ENCODE measurements at regions not wholly inside any gene's neighbourhood (a gene's known extent, or its start where the extent isn't known, plus 50 kb on each side); places are given as distances from the start of the nearest gene placed in this dataset.

DNA sequence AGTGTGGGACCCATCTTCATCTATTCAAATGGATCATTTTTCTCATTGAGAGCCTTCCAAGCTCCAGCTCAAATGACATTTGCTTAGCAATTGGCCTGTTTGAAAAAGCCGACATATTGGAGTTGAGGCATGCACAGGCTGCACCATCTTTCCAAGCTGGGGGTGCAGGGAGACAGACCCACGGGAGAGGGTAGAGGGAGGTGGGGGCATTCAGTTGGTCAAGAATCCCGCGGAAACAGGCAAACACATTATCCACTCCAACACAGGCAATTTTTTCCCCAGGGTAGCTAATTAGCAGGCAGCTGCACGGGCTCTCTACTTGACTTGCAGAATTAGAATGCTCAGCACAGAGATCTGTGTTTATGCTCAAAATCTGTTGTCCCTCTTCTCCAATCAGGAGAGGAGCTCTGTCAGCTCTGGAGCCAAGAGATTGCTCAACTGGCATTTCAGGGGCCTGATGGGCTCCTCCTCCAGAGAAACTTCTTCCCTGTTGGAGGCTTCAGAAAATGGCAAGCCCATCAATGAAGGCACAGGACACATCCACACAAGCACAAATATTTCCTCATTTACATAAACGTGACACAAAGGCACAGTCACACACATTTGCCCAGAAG lies 267.8 kb downstream of the FOXD2 start:
- DNase-seq = no peak
- Histone ChIP-seq H3K27ac (no peak overlapping the region), H3K4me1 (replicated peaks in 1 of 2) (peaks cover 0 to 17% of the 10 kb centered on the region in 2 donors), H3K36me3 (replicated peaks in 1 of 2) (no peaks in the 10 kb centered on the region), H3K27me3 (peaks cover 22% of the 10 kb centered on the region), H3K9me3 (replicated peaks in 1 of 3) (no peaks in the 10 kb centered on the region), H3K4me3 (no peak overlapping the region)
- TF ChIP-seq, protein P1, sequence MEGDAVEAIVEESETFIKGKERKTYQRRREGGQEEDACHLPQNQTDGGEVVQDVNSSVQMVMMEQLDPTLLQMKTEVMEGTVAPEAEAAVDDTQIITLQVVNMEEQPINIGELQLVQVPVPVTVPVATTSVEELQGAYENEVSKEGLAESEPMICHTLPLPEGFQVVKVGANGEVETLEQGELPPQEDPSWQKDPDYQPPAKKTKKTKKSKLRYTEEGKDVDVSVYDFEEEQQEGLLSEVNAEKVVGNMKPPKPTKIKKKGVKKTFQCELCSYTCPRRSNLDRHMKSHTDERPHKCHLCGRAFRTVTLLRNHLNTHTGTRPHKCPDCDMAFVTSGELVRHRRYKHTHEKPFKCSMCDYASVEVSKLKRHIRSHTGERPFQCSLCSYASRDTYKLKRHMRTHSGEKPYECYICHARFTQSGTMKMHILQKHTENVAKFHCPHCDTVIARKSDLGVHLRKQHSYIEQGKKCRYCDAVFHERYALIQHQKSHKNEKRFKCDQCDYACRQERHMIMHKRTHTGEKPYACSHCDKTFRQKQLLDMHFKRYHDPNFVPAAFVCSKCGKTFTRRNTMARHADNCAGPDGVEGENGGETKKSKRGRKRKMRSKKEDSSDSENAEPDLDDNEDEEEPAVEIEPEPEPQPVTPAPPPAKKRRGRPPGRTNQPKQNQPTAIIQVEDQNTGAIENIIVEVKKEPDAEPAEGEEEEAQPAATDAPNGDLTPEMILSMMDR (IDR thresholded peaks at IDR 0.05) = no peak
- no peak for TF ChIP-seq POLR2A (IDR thresholded peaks at IDR 0.05)
- intact Hi-C loops (cut with DNase I) = no loop called here
- WGBS, 4 donors = 63 to 71% (median 71%) methylated on average over 6 of the region's 6 CpGs

- no peaks in the 10 kb centered on the region for H3K9me3 ChIP-seq (replicated peaks in 1 of 3)
- no peak overlapping the region for H3K27ac ChIP-seq
- DNase-seq = no peak
- no peaks in the 10 kb centered on the region for H3K36me3 ChIP-seq (replicated peaks in 1 of 2)
- intact Hi-C loops (cut with DNase I) = no loop called here
- peaks cover 0 to 20% of the 10 kb centered on the region in 2 donors for H3K4me1 ChIP-seq (replicated peaks in 1 of 2)
- no peak overlapping the region for H3K4me3 ChIP-seq
- peaks cover 40% of the 10 kb centered on the region for H3K27me3 ChIP-seq
- TF ChIP-seq, protein P1 (IDR thresholded peaks at IDR 0.05) = no peak
- TF ChIP-seq POLR2A (IDR thresholded peaks at IDR 0.05) = no peak
- 33 to 56% (median 45%) methylated on average over 6 of the region's 6 CpGs for WGBS, 4 donors
These were observed 269.7 kb downstream of the FOXD2 start for GRCh38 chr1:47707503-47707902.

- intact Hi-C loops (cut with DNase I) = no loop called here
- Histone ChIP-seq H3K4me3 (no peak overlapping the region), H3K9me3 (replicated peaks in 1 of 3) (no peaks in the 10 kb centered on the region), H3K27me3 (peaks cover 45% of the 10 kb centered on the region), H3K4me1 (replicated peaks in 1 of 2) (peaks cover 0 to 20% of the 10 kb centered on the region in 2 donors), H3K36me3 (replicated peaks in 1 of 2) (no peaks in the 10 kb centered on the region), H3K27ac (no peak overlapping the region)
- TF ChIP-seq POLR2A (IDR thresholded peaks at IDR 0.05) = no peak
- TF ChIP-seq, protein P1 (IDR thresholded peaks at IDR 0.05) = no peak
- no peak for DNase-seq
- 21 to 27% (median 24%) methylated on average over 18 to 21 of the region's 21 CpGs for WGBS, 4 donors
These were observed 270.2 kb downstream of the FOXD2 start for GRCh38 chr1:47708019-47708535.

GRCh38 chr1:47708658-47709018 lies 270.8 kb downstream of the FOXD2 start:
- peaks cover 0 to 20% of the 10 kb centered on the region in 2 donors for H3K4me1 ChIP-seq (replicated peaks in 1 of 2)
- intact Hi-C loops (cut with DNase I) = no loop called here
- peaks cover 45% of the 10 kb centered on the region for H3K27me3 ChIP-seq

More at GRCh38 chr1:47708658-47709018, 270.8 kb downstream of the FOXD2 start:
- Histone ChIP-seq H3K36me3 (replicated peaks in 1 of 2) (no peaks in the 10 kb centered on the region), H3K9me3 (replicated peaks in 1 of 3) (no peaks in the 10 kb centered on the region), H3K27ac (peak overlapping the region in 1 of 5 donors; percentile 55), H3K4me3 (peak overlapping the region in 1 of 4 donors; percentile 44)
- no peak for DNase-seq
- 10 to 23% (median 14%) methylated on average over 12 to 25 of the region's 25 CpGs for WGBS, 4 donors
- TF ChIP-seq, protein P1 (IDR thresholded peaks at IDR 0.05) = no peak
- TF ChIP-seq POLR2A (IDR thresholded peaks at IDR 0.05) = no peak
